Cerebellar cortex (tissue), 1 donor: ENCODE measurements at regions not wholly inside any gene's neighbourhood (a gene's known extent, or its start where the extent isn't known, plus 50 kb on each side); places are given as distances from the start of the nearest gene placed in this dataset.

ENCODE experiments used
- DNase-seq: peaks from one replicate; pipeline ENCODE4 v3.0.0-alpha.2; 2015; ENCODE audit warnings: low spot score

DNA sequence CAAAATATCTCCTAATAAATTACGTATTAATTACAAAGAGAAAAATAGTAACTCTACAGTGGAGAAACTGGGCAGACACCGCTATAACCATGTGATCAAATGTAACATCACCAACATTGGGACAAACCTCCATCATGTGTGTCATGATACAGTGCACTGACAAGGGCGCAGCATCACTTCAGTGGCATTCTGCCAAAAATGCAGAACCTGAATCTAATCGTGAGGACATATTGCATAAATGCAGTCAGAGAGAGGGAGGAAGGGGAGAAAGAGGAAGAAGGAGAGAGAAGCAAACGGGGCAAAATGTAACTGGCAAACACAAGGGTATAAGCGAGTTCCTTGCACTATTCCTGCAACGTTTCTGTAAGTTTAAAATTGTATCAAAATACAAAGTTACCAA is 74.2 kb upstream of the MARCHF10 start:
- DNase-seq = no peak

GRCh38 chr17:62880120-62880519 is 72.0 kb upstream of the MARCHF10 start:
- no peak for DNase-seq

DNA sequence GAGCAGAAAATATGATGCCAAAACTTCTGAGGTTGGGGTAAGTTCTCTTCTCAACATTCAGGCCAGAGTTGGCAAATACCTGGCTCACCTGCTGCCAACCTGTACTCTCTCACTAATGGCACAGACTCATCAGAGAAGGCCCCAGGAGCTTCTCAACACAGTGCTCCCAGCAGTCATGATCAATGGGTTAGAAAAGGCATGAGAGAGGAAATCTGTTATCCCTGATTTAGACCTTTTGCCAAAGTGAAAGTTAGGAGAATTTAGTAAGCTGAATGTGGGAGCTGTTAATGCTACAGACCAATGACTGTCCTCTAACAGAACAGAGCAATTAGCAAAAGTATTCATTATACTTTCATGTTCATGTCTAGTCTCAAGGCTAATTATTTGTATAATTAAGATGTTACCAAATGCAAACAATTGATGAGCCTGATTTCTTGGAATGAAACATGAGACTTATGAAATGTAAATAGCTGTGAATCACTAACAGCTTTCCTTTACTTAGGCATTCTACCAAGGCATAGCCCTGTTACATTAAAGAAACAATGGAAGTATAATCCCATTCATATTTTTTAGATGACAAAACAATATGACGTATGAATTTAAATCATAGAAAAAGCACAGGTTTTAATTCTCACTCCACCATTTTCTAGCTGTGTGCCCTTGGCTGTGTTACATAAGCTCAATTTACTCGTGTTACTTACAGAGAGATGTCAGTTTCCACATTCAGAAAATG is 68.7 kb upstream of the MARCHF10 start:
- no peak for DNase-seq

- no peak for DNase-seq
Measured at GRCh38 chr17:62876063-62876462, 67.9 kb upstream of the MARCHF10 start.

GRCh38 chr17:62875296-62875695 is 67.2 kb upstream of the MARCHF10 start:
- DNase-seq = no peak

- DNase-seq = no peak
Measured at GRCh38 chr17:62871291-62871690, 63.2 kb upstream of the MARCHF10 start.

GRCh38 chr17:62870552-62870971 is 62.4 kb upstream of the MARCHF10 start:
- no peak for DNase-seq

DNA sequence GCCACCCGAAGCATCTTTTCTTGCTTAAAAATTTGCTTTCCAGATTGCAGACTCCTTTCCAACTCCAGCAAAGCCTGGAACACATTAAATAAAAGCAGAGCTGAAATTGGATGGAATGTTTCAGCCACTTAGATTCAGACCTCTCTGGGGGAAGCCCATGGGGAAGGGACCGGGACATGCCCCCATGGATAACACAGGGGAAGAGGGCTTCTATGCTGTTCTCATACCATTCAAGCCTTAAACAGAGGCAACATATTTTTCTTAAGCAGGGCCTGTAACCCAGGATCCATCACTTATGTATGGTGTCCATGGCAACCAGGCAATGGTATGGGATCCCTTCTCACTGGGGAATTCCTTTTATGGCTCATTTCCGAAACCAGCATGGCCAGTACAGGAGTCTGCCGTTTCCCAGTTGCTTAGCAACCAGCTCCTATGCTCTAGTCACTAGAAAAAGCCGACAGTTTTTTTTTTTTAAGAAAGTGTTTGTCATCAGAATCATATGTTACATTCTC is 62.0 kb upstream of the MARCHF10 start:
- no peak for DNase-seq

GRCh38 chr17:62868723-62869122 is 60.6 kb upstream of the MARCHF10 start:
- no peak for DNase-seq

DNA sequence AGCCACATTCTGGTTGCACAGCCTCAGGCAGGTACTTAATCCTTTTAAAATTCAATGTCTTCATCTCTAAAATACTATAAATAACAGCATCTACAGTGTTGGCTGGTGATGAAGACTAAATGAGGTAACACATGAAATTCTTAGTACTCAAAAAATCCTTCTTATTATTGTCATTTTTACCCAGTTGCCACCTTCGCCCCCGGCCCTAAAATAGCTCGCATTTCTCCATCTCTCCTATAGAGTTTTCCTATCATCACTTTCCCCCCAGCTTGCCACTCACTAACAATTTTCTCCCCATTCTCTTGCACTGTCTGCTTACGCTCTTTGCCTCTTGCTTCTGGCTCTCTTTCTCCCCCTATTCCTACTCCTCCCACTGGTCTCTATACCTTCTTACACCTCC is 59.9 kb upstream of the MARCHF10 start:
- DNase-seq = no peak

GRCh38 chr17:62867303-62867702 is 59.2 kb upstream of the MARCHF10 start:
- no peak for DNase-seq

- DNase-seq = no peak
Measured at GRCh38 chr17:62866471-62866870, 58.4 kb upstream of the MARCHF10 start.

DNA sequence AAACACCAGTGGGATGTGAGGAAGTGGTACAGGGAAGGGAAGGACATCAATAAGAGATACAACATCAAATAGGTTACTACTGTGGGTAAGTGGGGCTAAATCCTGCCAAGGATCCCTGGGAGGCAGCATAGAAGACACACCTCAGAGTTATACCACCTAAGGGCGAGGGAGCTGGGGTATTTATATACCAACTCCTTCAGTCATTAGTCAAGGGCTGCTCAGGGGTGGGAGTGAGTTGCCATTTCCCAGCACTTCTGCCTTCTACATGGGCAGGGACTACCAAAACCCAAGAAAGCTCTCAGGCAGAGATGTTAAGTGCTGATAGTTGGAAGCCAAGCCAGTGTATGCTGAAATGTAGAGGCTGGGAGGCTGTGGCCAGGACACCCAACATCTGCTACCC is 57.5 kb upstream of the MARCHF10 start:
- DNase-seq = no peak

- DNase-seq = no peak
Measured at GRCh38 chr17:62862251-62862650, 54.1 kb upstream of the MARCHF10 start.

GRCh38 chr17:62860962-62861873 is 53.1 kb upstream of the MARCHF10 start:
- no peak for DNase-seq

- DNase-seq = no peak
Measured at GRCh38 chr17:62859146-62859545, 51.0 kb upstream of the MARCHF10 start.
